Loucy (cell line): ENCODE measurements at regions not wholly inside any gene's neighbourhood (a gene's known extent, or its start where the extent isn't known, plus 50 kb on each side); places are given as distances from the start of the nearest gene placed in this dataset.

Source experiments
- H2AFZ ChIP-seq: fragments of 200-600 bp; sonication (generic); 2 replicates; pipeline ENCODE4 v1.6.0; 2016; ENCODE audit warnings: antibody characterized with exemption, mild to moderate bottlenecking, low read length, moderate library complexity
- H3F3A ChIP-seq: fragments of 200-600 bp; 2 replicates; pipeline ENCODE4 v1.6.0; 2016; ENCODE audit warnings: antibody characterized with exemption, low read depth, mild to moderate bottlenecking
- H3K27me3 ChIP-seq: fragments of 200-600 bp; sonication (generic); 2 replicates; pipeline ENCODE4 v1.6.1; 2014; ENCODE audit warnings: low read length, mild to moderate bottlenecking; ENCODE audit not compliant: insufficient read depth, poor library complexity, severe bottlenecking
- H3K36me3 ChIP-seq: fragments of 200-600 bp; sonication (generic); 2 replicates; pipeline ENCODE4 v1.6.1; 2016; ENCODE audit warnings: low read length; ENCODE audit not compliant: insufficient read depth
- H3K4me1 ChIP-seq: fragments of 200-600 bp; sonication (generic); 2 replicates; pipeline ENCODE4 v1.5.1; 2014; ENCODE audit warnings: low read length, mild to moderate bottlenecking; ENCODE audit not compliant: insufficient read depth, poor library complexity, severe bottlenecking
- H3K4me2 ChIP-seq: fragments of 200-600 bp; sonication (generic); 2 replicates; pipeline ENCODE4 v1.6.0; 2014; ENCODE audit warnings: antibody characterized with exemption, low read length, low read depth, mild to moderate bottlenecking; ENCODE audit not compliant: poor library complexity, severe bottlenecking
- H3K4me3 ChIP-seq: fragments of 200-600 bp; sonication (generic); 2 replicates; pipeline ENCODE4 v1.5.1; 2014; ENCODE audit warnings: low read length, mild to moderate bottlenecking, mixed read lengths; ENCODE audit not compliant: poor library complexity, severe bottlenecking
- H3K79me2 ChIP-seq: fragments of 200-600 bp; sonication (generic); 2 replicates; pipeline ENCODE4 v1.6.1; 2014; ENCODE audit warnings: low read length; ENCODE audit not compliant: insufficient read depth
- H3K9ac ChIP-seq: fragments of 200-600 bp; sonication (generic); 2 replicates; pipeline ENCODE4 v1.6.0; 2014; ENCODE audit warnings: mild to moderate bottlenecking, low read depth, low read length, moderate library complexity; ENCODE audit not compliant: poor library complexity, severe bottlenecking
- H3K9me2 ChIP-seq: fragments of 200-600 bp; sonication (generic); replicated peaks from 2 replicates; pipeline ENCODE4 v1.6.1; 2016; ENCODE audit warnings: low read depth, low read length, mixed read lengths
- H3K9me3 ChIP-seq: fragments of 200-600 bp; sonication (generic); 2 replicates; pipeline ENCODE4 v1.6.1; 2014; ENCODE audit warnings: mild to moderate bottlenecking, antibody characterized with exemption, low read length, low read depth; ENCODE audit not compliant: insufficient read depth
- H4K20me1 ChIP-seq: fragments of 200-600 bp; sonication (generic); 2 replicates; pipeline ENCODE4 v1.6.0; 2014; ENCODE audit warnings: antibody characterized with exemption, low read length, mild to moderate bottlenecking; ENCODE audit not compliant: insufficient read depth, poor library complexity, severe bottlenecking
- EZH2phosphoT487 ChIP-seq: fragments of 200-600 bp; IDR thresholded peaks from 2 replicates; pipeline ENCODE4 v1.6.1; 2018; ENCODE audit warnings: antibody characterized with exemption, mild to moderate bottlenecking, moderate library complexity, borderline replicate concordance
- TF ChIP-seq, protein P1 (sequence below): fragments of 200-600 bp; sonication (generic); conservative IDR thresholded peaks from 2 replicates; pipeline ENCODE4 v1.5.1; 2014; ENCODE audit warnings: mild to moderate bottlenecking, antibody characterized with exemption, low read length

DNA sequence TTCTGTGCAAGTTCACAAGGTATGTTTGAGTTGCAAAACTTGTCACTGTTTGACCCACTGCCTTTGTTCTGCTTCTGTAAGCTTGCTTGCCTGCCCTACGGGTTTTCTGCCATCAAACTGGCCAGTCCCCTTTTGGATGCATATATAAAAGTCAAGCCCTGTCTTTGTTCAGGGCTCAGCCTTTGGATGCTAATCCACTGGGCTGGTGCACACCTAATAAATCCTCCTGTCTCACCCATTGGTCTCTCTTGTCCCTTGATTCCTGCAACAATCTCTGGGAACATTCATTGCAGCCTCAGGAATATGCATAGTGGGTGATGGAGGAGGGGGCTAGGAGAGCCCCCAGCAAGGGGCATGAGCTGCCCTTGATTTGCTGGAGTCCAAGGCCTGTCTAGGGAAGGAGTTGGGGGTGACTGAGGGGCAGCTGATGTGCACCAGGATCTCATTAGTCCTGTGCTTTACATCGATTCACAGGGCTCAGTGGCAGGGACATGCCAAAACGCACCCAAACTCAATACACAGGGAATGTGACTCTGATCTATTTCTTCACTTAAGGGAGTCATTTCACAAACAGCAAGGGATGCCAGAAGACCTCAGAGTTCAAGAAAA is 225.4 kb upstream of the NLRP1 start:
- Histone ChIP-seq H3K27me3 (no peaks in the 10 kb centered on the region), H3K9me2 (no peaks in the 10 kb centered on the region), H3F3A (no peaks in the 10 kb centered on the region), H3K36me3 (no peaks in the 10 kb centered on the region), H3K9ac (no peak overlapping the region), H4K20me1 (no peaks in the 10 kb centered on the region), H3K79me2 (no peaks in the 10 kb centered on the region), H3K4me3 (no peak overlapping the region), H2AFZ (no peak overlapping the region), H3K9me3 (peaks cover 6% of the 10 kb centered on the region), H3K4me1 (no peaks in the 10 kb centered on the region), H3K4me2 (no peak overlapping the region)
- TF ChIP-seq, protein P1, sequence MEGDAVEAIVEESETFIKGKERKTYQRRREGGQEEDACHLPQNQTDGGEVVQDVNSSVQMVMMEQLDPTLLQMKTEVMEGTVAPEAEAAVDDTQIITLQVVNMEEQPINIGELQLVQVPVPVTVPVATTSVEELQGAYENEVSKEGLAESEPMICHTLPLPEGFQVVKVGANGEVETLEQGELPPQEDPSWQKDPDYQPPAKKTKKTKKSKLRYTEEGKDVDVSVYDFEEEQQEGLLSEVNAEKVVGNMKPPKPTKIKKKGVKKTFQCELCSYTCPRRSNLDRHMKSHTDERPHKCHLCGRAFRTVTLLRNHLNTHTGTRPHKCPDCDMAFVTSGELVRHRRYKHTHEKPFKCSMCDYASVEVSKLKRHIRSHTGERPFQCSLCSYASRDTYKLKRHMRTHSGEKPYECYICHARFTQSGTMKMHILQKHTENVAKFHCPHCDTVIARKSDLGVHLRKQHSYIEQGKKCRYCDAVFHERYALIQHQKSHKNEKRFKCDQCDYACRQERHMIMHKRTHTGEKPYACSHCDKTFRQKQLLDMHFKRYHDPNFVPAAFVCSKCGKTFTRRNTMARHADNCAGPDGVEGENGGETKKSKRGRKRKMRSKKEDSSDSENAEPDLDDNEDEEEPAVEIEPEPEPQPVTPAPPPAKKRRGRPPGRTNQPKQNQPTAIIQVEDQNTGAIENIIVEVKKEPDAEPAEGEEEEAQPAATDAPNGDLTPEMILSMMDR: no peak
- no peak for TF ChIP-seq EZH2phosphoT487

DNA sequence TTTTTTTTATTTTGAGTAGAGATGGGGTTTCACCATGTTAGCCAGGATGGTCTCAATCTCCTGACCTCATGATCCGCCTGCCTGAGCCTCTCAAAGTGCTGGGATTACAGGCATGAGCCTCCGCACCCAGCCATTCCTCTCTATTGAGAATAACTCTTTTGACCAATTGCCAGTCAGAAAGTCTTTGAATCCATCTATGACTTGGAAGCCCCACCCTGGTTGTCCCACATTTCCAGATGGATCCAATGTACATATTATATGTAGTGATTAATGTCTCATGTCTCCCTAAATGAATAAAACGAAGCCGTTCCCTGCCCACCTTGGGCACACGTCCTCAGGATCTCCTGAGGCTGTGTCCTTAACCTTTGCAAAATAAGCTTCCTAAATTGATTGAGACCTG is 228.3 kb upstream of the NLRP1 start:
- Histone ChIP-seq H3K9me3 (peaks cover 5% of the 10 kb centered on the region; the same call in 1 of the 2 replicates), H3K36me3 (no peaks in the 10 kb centered on the region), H3K79me2 (no peaks in the 10 kb centered on the region), H3F3A (no peaks in the 10 kb centered on the region), H3K4me2 (no peak overlapping the region), H2AFZ (no peak overlapping the region), H3K9ac (no peak overlapping the region), H3K9me2 (no peaks in the 10 kb centered on the region), H3K4me1 (no peaks in the 10 kb centered on the region), H3K27me3 (no peaks in the 10 kb centered on the region), H4K20me1 (no peaks in the 10 kb centered on the region), H3K4me3 (no peak overlapping the region)
- TF ChIP-seq, protein P1: no peak
- no peak for TF ChIP-seq EZH2phosphoT487

DNA sequence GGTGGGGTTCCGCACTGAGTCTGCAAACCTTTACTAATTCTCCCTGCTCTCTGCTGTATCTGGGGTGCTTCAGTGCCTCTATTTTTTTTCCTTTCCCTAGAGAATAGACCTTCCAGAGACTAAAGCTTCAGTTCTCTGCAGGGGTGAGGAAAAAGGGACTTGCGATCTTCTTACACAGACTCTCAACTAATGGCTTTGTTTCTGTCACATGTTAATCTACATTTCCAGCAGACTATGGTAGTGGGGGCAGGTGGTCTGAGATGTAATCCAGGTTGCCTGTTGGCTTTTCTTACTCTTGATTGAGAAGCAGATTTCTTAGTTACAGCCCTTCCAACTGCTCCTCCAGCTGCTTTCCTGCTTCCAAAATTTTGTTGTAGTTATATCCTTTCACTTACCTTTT is 229.0 kb upstream of the NLRP1 start:
- no peaks in the 10 kb centered on the region for H3K4me1 ChIP-seq
- no peaks in the 10 kb centered on the region for H3K9me2 ChIP-seq
- H3F3A ChIP-seq: no peaks in the 10 kb centered on the region
- H3K4me2 ChIP-seq: no peak overlapping the region
- H3K4me3 ChIP-seq: no peak overlapping the region
- H3K9me3 ChIP-seq: peaks cover 5% of the 10 kb centered on the region; the same call in 1 of the 2 replicates
- H2AFZ ChIP-seq: no peak overlapping the region
- no peaks in the 10 kb centered on the region for H3K36me3 ChIP-seq
- H3K27me3 ChIP-seq: no peaks in the 10 kb centered on the region
- TF ChIP-seq, protein P1: no peak
- no peak for TF ChIP-seq EZH2phosphoT487
- H3K9ac ChIP-seq: no peak overlapping the region
- no peaks in the 10 kb centered on the region for H4K20me1 ChIP-seq
- H3K79me2 ChIP-seq: no peaks in the 10 kb centered on the region
